Nephron (organoid): ENCODE measurements at regions not wholly inside any gene's neighbourhood (a gene's known extent, or its start where the extent isn't known, plus 50 kb on each side); places are given as distances from the start of the nearest gene placed in this dataset.

Experiments used
- H3K27ac Mint-ChIP-seq, 3 experiments: 2 replicates each; pipeline ENCODE4 v1.8.0; 2020; ENCODE audit warnings: mixed read lengths in 3 of 3, mild to moderate bottlenecking in 2 of 3, moderate library complexity in 1 of 3
- H3K27me3 Mint-ChIP-seq: 2 replicates; pipeline ENCODE4 v1.8.0; 2021; ENCODE audit warnings: low read depth, mild to moderate bottlenecking, moderate library complexity, mixed read lengths
- H3K36me3 Mint-ChIP-seq: 2 replicates; pipeline ENCODE4 v1.8.0; 2020; ENCODE audit warnings: low read depth, mixed read lengths
- H3K4me1 Mint-ChIP-seq: 2 replicates; pipeline ENCODE4 v1.8.0; 2020; ENCODE audit warnings: mixed read lengths
- H3K4me3 Mint-ChIP-seq, 3 experiments: 2 replicates each; pipeline ENCODE4 v1.8.0; 2020; ENCODE audit warnings: mild to moderate bottlenecking in 3 of 3, mixed read lengths in 3 of 3, moderate library complexity in 2 of 3
- H3K9me3 Mint-ChIP-seq: 2 replicates; pipeline ENCODE4 v1.8.0; 2020; ENCODE audit warnings: mixed read lengths
- CTCF ChIP-seq, 3 experiments: fragments of 200-600 bp; sonication (generic); IDR thresholded peaks; one replicate each; pipeline ENCODE4 v1.5.0; 2021; ENCODE audit warnings: antibody characterized with exemption in 3 of 3; ENCODE audit not compliant: unreplicated experiment in 3 of 3

GRCh38 chr3:159795681-159796175 lies 192.9 kb upstream of the IL12A start:
- no peaks in the 10 kb centered on the region for H3K36me3 Mint-ChIP-seq
- no peaks in the 10 kb centered on the region for H3K9me3 Mint-ChIP-seq
- peaks cover 9% of the 10 kb centered on the region for H3K4me1 Mint-ChIP-seq
- H3K27me3 Mint-ChIP-seq: peaks cover 3% of the 10 kb centered on the region
- no peak overlapping the region for H3K4me3 Mint-ChIP-seq
- TF ChIP-seq CTCF (IDR thresholded peaks at IDR 0.05; ENCODE audit: unreplicated experiment in 3 of 3): no peak
- H3K27ac Mint-ChIP-seq: peak overlapping the region in 1 of 3 experiments; percentile 11

GRCh38 chr3:159796226-159796625 lies 192.4 kb upstream of the IL12A start:
- no peak overlapping the region for H3K4me3 Mint-ChIP-seq
- no peak for TF ChIP-seq CTCF (IDR thresholded peaks at IDR 0.05; ENCODE audit: unreplicated experiment in 3 of 3)
- no peaks in the 10 kb centered on the region for H3K36me3 Mint-ChIP-seq
- peak overlapping the region in 1 of 3 experiments; percentile 11 for H3K27ac Mint-ChIP-seq
- no peaks in the 10 kb centered on the region for H3K27me3 Mint-ChIP-seq
- peaks cover 9% of the 10 kb centered on the region for H3K4me1 Mint-ChIP-seq
- no peaks in the 10 kb centered on the region for H3K9me3 Mint-ChIP-seq

GRCh38 chr3:159796744-159797143 lies 191.9 kb upstream of the IL12A start:
- Mint-ChIP-seq H3K4me3 (no peak overlapping the region), H3K9me3 (no peaks in the 10 kb centered on the region), H3K36me3 (no peaks in the 10 kb centered on the region), H3K4me1 (peaks cover 9% of the 10 kb centered on the region), H3K27ac (peak overlapping the region in 1 of 3 experiments; percentile 11), H3K27me3 (no peaks in the 10 kb centered on the region)
- TF ChIP-seq CTCF (IDR thresholded peaks at IDR 0.05; ENCODE audit: unreplicated experiment in 3 of 3): no peak

- H3K36me3 Mint-ChIP-seq: no peaks in the 10 kb centered on the region
- H3K4me1 Mint-ChIP-seq: peaks cover 11% of the 10 kb centered on the region
- no peak overlapping the region for H3K4me3 Mint-ChIP-seq
- no peaks in the 10 kb centered on the region for H3K27me3 Mint-ChIP-seq
- no peaks in the 10 kb centered on the region for H3K9me3 Mint-ChIP-seq
- no peak for TF ChIP-seq CTCF (IDR thresholded peaks at IDR 0.05; ENCODE audit: unreplicated experiment in 3 of 3)
- H3K27ac Mint-ChIP-seq: peak overlapping the region in 2 of 3 experiments; percentile 46 to 79
These were observed 190.9 kb upstream of the IL12A start for GRCh38 chr3:159797771-159798170.

GRCh38 chr3:159798951-159799350 lies 189.7 kb upstream of the IL12A start:
- no peaks in the 10 kb centered on the region for H3K27me3 Mint-ChIP-seq
- H3K4me1 Mint-ChIP-seq: peaks cover 20% of the 10 kb centered on the region
- H3K9me3 Mint-ChIP-seq: no peaks in the 10 kb centered on the region
- peak overlapping the region; percentile 37 to 57 (median 50) for H3K27ac Mint-ChIP-seq
- no peaks in the 10 kb centered on the region for H3K36me3 Mint-ChIP-seq
- no peak for TF ChIP-seq CTCF (IDR thresholded peaks at IDR 0.05; ENCODE audit: unreplicated experiment in 3 of 3)
- H3K4me3 Mint-ChIP-seq: no peak overlapping the region

- Mint-ChIP-seq H3K4me1 (peaks cover 21% of the 10 kb centered on the region), H3K36me3 (no peaks in the 10 kb centered on the region), H3K4me3 (no peak overlapping the region), H3K27ac (no peak overlapping the region), H3K9me3 (no peaks in the 10 kb centered on the region), H3K27me3 (no peaks in the 10 kb centered on the region)
- TF ChIP-seq CTCF (IDR thresholded peaks at IDR 0.05; ENCODE audit: unreplicated experiment in 3 of 3): no peak
These were observed 188.0 kb upstream of the IL12A start for GRCh38 chr3:159800434-159801155.
